WTC11 (cell line): ENCODE measurements at regions not wholly inside any gene's neighbourhood (a gene's known extent, or its start where the extent isn't known, plus 50 kb on each side); places are given as distances from the start of the nearest gene placed in this dataset.

Experiments
- ATAC-seq: fragments of 200-7000 bp; cut with Tn5 transposase; 2 replicates; pipeline ENCODE4 v1.10.0; 2021; ENCODE audit warnings: mild to moderate bottlenecking, moderate library complexity
- CTCF ChIA-PET: fragments of 300-600 bp; sonication (Branson Sonifier 250); formaldehyde crosslinking; loops from one replicate; lab custom pipeline; 2021; ENCODE audit warnings: antibody characterized with exemption; lab: Charles Lee
- POLR2A ChIA-PET: fragments of 350-600 bp; sonication (Branson Sonifier 250); formaldehyde crosslinking; loops from one replicate; lab custom pipeline; 2021; ENCODE audit warnings: antibody characterized with exemption; lab: Charles Lee
- DNase-seq: peaks from one replicate; pipeline ENCODE4 v3.0.0; 2021; ENCODE audit warnings: low spot score
- H3K27ac Mint-ChIP-seq: 2 replicates; pipeline ENCODE4 v1.8.0; 2021; ENCODE audit warnings: mixed read lengths
- H3K27me3 Mint-ChIP-seq: 2 replicates; pipeline ENCODE4 v1.8.0; 2021; ENCODE audit warnings: low read depth, mild to moderate bottlenecking, moderate library complexity, mixed read lengths
- H3K36me3 Mint-ChIP-seq: 2 replicates; pipeline ENCODE4 v1.8.0; 2021; ENCODE audit warnings: mixed read lengths
- H3K4me1 Mint-ChIP-seq: 2 replicates; pipeline ENCODE4 v1.8.0; 2022; ENCODE audit warnings: mixed read lengths
- H3K4me3 Mint-ChIP-seq: 2 replicates; pipeline ENCODE4 v1.8.0; 2021; ENCODE audit warnings: mild to moderate bottlenecking, moderate library complexity, mixed read lengths
- H3K9me3 Mint-ChIP-seq: 2 replicates; pipeline ENCODE4 v1.8.0; 2021; ENCODE audit warnings: mixed read lengths
- ATF1 ChIP-seq: sonication (generic); formaldehyde crosslinking; IDR thresholded peaks from 2 replicates; pipeline ENCODE4 v1.8.1; 2023; ENCODE audit warnings: mild to moderate bottlenecking, moderate library complexity, missing genetic modification reagents
- ESRRA ChIP-seq: sonication (generic); formaldehyde crosslinking; IDR thresholded peaks from 2 replicates; pipeline ENCODE4 v1.8.1; 2022; ENCODE audit warnings: mild to moderate bottlenecking, missing genetic modification reagents, borderline replicate concordance
- ETV6 ChIP-seq: sonication (generic); formaldehyde crosslinking; IDR thresholded peaks from 2 replicates; pipeline ENCODE4 v1.8.1; 2022; ENCODE audit warnings: mild to moderate bottlenecking, missing genetic modification reagents
- GABPB1 ChIP-seq: sonication (generic); formaldehyde crosslinking; IDR thresholded peaks from 2 replicates; pipeline ENCODE4 v1.8.1; 2023; ENCODE audit warnings: mild to moderate bottlenecking, missing genetic modification reagents
- GRHL2 ChIP-seq: fragments of 250-450 bp; sonication (Bioruptor Pico); IDR thresholded peaks from 2 replicates; pipeline ENCODE4 v1.8.0; 2022; ENCODE audit warnings: mild to moderate bottlenecking, moderate library complexity; ENCODE audit not compliant: insufficient replicate concordance, severe bottlenecking
- GTF2I ChIP-seq: fragments of 250-450 bp; sonication (Bioruptor Pico); conservative IDR thresholded peaks from 2 replicates; pipeline ENCODE4 v1.4.0; 2021; ENCODE audit warnings: mild to moderate bottlenecking
- HMGA2 ChIP-seq: fragments of 250-450 bp; sonication (Bioruptor Pico); IDR thresholded peaks from 2 replicates; pipeline ENCODE4 v1.4.0; 2021; ENCODE audit warnings: mild to moderate bottlenecking, moderate library complexity
- MXD4 ChIP-seq: fragments of 250-450 bp; sonication (Bioruptor Pico); IDR thresholded peaks from 2 replicates; pipeline ENCODE4 v1.8.0; 2021; ENCODE audit warnings: mild to moderate bottlenecking, moderate library complexity, borderline replicate concordance
- NR1H2 ChIP-seq: sonication (generic); formaldehyde crosslinking; IDR thresholded peaks from 2 replicates; pipeline ENCODE4 v1.9.0; 2021; ENCODE audit warnings: mild to moderate bottlenecking, moderate library complexity, missing genetic modification reagents
- TCF7 ChIP-seq: sonication (generic); formaldehyde crosslinking; IDR thresholded peaks from 2 replicates; pipeline ENCODE4 v1.8.0; 2022; ENCODE audit warnings: mild to moderate bottlenecking, low read depth, missing genetic modification reagents, moderate library complexity
- TEAD1 ChIP-seq: sonication (generic); formaldehyde crosslinking; IDR thresholded peaks from 2 replicates; pipeline ENCODE4 v1.8.0; 2022; ENCODE audit warnings: mild to moderate bottlenecking, missing genetic modification reagents
- ZNF121 ChIP-seq: sonication (generic); formaldehyde crosslinking; IDR thresholded peaks from 2 replicates; pipeline ENCODE4 v1.8.0; 2023; ENCODE audit warnings: missing genetic modification reagents
- ZNF232 ChIP-seq: sonication (generic); formaldehyde crosslinking; IDR thresholded peaks from 2 replicates; pipeline ENCODE4 v1.8.0; 2022; ENCODE audit warnings: mild to moderate bottlenecking, missing genetic modification reagents
- ZNF396 ChIP-seq: fragments of 250-450 bp; sonication (Bioruptor Pico); IDR thresholded peaks from 2 replicates; pipeline ENCODE4 v1.8.0; 2021; ENCODE audit warnings: mild to moderate bottlenecking, moderate library complexity, borderline replicate concordance
- TF ChIP-seq, protein P1 (sequence below): sonication (generic); formaldehyde crosslinking; conservative IDR thresholded peaks from 2 replicates; pipeline ENCODE4 v1.8.1; 2023; ENCODE audit warnings: mild to moderate bottlenecking, low read depth, missing genetic modification reagents, moderate library complexity
- TF ChIP-seq, protein P2 (sequence below): fragments of 250-450 bp; sonication (Bioruptor Pico); IDR thresholded peaks from 2 replicates; pipeline ENCODE4 v1.8.0; 2021; ENCODE audit warnings: mild to moderate bottlenecking
- TF ChIP-seq, protein P3 (sequence below): sonication (generic); formaldehyde crosslinking; IDR thresholded peaks from 2 replicates; pipeline ENCODE4 v1.8.1; 2023; ENCODE audit warnings: mild to moderate bottlenecking, missing genetic modification reagents, moderate library complexity
- TF ChIP-seq, protein P4 (sequence below): sonication (generic); formaldehyde crosslinking; IDR thresholded peaks from 2 replicates; pipeline ENCODE4 v1.8.1; 2022; ENCODE audit warnings: mild to moderate bottlenecking, moderate library complexity, missing genetic modification reagents
- TF ChIP-seq, protein P5 (sequence below): fragments of 250-450 bp; sonication (Bioruptor Pico); IDR thresholded peaks from 2 replicates; pipeline ENCODE4 v1.9.0; 2021; ENCODE audit warnings: moderate library complexity, mild to moderate bottlenecking, inconsistent platforms, borderline replicate concordance
- TF ChIP-seq, protein P6 (sequence below): sonication (generic); formaldehyde crosslinking; IDR thresholded peaks from 2 replicates; pipeline ENCODE4 v1.8.0; 2022; ENCODE audit warnings: mild to moderate bottlenecking, missing genetic modification reagents
- TF ChIP-seq, protein P7 (sequence below): sonication (generic); formaldehyde crosslinking; IDR thresholded peaks from 2 replicates; pipeline ENCODE4 v1.8.0; 2023; ENCODE audit warnings: mild to moderate bottlenecking, missing genetic modification reagents

DNA sequence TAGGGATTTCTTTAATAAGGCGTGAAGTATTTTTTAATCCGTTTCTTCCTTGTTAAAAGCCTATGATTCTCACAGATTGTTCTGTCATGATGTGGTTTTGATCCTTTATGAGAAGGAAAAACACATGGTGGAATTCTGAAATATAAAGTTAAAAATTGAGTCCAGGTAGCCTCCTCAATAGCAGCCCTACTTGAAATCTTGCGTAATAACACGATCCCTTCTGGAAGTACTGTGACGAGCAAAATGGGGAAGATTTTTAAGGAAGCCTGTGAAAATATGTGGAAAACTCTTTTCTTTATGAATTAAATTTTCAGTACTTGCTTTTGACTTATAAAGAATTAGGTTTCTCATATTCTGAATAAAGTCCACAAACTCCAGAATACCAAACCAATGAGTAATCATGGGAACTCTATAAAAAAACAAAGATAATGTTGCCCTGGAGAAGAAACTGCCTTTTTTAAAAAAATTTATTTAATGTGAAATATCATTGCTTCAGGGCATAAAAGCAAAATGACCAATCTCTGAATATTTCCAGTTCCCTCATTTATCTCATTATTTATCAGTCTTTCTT lies 476.4 kb upstream of the ZEB2 start:
- no peak overlapping the region for H3K27ac Mint-ChIP-seq
- ATAC-seq, result no peak
- H3K4me1 Mint-ChIP-seq, result peaks cover 2% of the 10 kb centered on the region
- H3K36me3 Mint-ChIP-seq, result peaks cover 5% of the 10 kb centered on the region; the same call in 1 of the 2 replicates
- H3K27me3 Mint-ChIP-seq, result no peaks in the 10 kb centered on the region
- peaks cover 13% of the 10 kb centered on the region for H3K9me3 Mint-ChIP-seq
- no peak for TF ChIP-seq ZNF232 (CRISPR knock-in tag)
- TF ChIP-seq TEAD1 (CRISPR knock-in tag), result no peak
- TF ChIP-seq, protein P1, sequence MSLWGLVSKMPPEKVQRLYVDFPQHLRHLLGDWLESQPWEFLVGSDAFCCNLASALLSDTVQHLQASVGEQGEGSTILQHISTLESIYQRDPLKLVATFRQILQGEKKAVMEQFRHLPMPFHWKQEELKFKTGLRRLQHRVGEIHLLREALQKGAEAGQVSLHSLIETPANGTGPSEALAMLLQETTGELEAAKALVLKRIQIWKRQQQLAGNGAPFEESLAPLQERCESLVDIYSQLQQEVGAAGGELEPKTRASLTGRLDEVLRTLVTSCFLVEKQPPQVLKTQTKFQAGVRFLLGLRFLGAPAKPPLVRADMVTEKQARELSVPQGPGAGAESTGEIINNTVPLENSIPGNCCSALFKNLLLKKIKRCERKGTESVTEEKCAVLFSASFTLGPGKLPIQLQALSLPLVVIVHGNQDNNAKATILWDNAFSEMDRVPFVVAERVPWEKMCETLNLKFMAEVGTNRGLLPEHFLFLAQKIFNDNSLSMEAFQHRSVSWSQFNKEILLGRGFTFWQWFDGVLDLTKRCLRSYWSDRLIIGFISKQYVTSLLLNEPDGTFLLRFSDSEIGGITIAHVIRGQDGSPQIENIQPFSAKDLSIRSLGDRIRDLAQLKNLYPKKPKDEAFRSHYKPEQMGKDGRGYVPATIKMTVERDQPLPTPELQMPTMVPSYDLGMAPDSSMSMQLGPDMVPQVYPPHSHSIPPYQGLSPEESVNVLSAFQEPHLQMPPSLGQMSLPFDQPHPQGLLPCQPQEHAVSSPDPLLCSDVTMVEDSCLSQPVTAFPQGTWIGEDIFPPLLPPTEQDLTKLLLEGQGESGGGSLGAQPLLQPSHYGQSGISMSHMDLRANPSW (CRISPR knock-in tag), result no peak
- TF ChIP-seq ZNF396 (CRISPR knock-in tag), result no peak
- TF ChIP-seq, protein P2, sequence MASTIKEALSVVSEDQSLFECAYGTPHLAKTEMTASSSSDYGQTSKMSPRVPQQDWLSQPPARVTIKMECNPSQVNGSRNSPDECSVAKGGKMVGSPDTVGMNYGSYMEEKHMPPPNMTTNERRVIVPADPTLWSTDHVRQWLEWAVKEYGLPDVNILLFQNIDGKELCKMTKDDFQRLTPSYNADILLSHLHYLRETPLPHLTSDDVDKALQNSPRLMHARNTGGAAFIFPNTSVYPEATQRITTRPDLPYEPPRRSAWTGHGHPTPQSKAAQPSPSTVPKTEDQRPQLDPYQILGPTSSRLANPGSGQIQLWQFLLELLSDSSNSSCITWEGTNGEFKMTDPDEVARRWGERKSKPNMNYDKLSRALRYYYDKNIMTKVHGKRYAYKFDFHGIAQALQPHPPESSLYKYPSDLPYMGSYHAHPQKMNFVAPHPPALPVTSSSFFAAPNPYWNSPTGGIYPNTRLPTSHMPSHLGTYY (CRISPR knock-in tag), result no peak
- TF ChIP-seq GRHL2 (CRISPR knock-in tag), result no peak
- TF ChIP-seq, protein P3, sequence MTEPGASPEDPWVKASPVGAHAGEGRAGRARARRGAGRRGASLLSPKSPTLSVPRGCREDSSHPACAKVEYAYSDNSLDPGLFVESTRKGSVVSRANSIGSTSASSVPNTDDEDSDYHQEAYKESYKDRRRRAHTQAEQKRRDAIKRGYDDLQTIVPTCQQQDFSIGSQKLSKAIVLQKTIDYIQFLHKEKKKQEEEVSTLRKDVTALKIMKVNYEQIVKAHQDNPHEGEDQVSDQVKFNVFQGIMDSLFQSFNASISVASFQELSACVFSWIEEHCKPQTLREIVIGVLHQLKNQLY (CRISPR knock-in tag), result no peak
- TF ChIP-seq NR1H2 (CRISPR knock-in tag), result no peak
- no peak for TF ChIP-seq MXD4 (CRISPR knock-in tag)
- TF ChIP-seq TCF7, result no peak
- TF ChIP-seq, all 79 proteins: peak for 0
- ChIA-PET CTCF (interaction anchor here (0.6 kb wide), 1 partner anchor 1032 kb away, joined by 4 read pairs; no protein-coding TSS in a partner anchor), POLR2A (no interaction called here)
- no peak overlapping the region for H3K4me3 Mint-ChIP-seq
- DNase-seq, result no peak

DNA sequence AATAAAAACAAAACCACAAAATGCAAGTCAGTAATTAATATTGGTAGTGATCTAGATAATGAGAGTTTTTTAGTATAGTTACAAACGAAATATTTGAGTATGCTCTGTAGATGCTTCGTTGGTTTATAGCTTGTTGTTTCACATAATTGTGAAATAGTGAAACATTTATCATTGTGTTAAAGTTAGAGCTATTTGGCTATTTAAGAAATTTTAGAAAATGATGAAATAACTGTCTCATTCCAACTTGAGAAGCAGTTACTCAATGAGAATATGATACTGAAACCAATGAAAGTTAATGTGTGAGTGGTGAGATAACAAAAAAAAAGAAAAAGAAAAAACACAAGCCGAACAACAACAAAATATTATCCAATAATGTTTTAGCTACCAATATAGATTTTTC lies 475.6 kb upstream of the ZEB2 start:
- no peak overlapping the region for H3K4me3 Mint-ChIP-seq
- no peak for DNase-seq
- CTCF ChIA-PET, result no interaction called here

More for the DNA sequence above, 475.6 kb upstream of the ZEB2 start:
- H3K4me1 Mint-ChIP-seq, result peaks cover 11% of the 10 kb centered on the region
- peaks cover 7% of the 10 kb centered on the region; the same call in 1 of the 2 replicates for H3K36me3 Mint-ChIP-seq
- ATAC-seq, result no peak
- no peaks in the 10 kb centered on the region for H3K27me3 Mint-ChIP-seq
- POLR2A ChIA-PET, result no interaction called here
- TF ChIP-seq GTF2I (CRISPR knock-in tag) (no peak), ETV6 (CRISPR knock-in tag) (no peak), GABPB1 (CRISPR knock-in tag) (no peak), ZNF121 (CRISPR knock-in tag) (no peak), ATF1 (CRISPR knock-in tag) (no peak), HMGA2 (no peak), ESRRA (no peak)
- TF ChIP-seq, protein P4, sequence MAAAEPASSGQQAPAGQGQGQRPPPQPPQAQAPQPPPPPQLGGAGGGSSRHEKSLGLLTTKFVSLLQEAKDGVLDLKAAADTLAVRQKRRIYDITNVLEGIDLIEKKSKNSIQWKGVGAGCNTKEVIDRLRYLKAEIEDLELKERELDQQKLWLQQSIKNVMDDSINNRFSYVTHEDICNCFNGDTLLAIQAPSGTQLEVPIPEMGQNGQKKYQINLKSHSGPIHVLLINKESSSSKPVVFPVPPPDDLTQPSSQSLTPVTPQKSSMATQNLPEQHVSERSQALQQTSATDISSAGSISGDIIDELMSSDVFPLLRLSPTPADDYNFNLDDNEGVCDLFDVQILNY (CRISPR knock-in tag), result no peak
- TF ChIP-seq, protein P5, sequence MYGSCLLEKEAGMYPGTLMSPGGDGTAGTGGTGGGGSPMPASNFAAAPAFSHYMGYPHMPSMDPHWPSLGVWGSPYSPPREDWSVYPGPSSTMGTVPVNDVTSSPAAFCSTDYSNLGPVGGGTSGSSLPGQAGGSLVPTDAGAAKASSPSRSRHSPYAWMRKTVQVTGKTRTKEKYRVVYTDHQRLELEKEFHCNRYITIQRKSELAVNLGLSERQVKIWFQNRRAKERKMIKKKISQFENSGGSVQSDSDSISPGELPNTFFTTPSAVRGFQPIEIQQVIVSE (CRISPR knock-in tag), result no peak
- TF ChIP-seq, protein P6, sequence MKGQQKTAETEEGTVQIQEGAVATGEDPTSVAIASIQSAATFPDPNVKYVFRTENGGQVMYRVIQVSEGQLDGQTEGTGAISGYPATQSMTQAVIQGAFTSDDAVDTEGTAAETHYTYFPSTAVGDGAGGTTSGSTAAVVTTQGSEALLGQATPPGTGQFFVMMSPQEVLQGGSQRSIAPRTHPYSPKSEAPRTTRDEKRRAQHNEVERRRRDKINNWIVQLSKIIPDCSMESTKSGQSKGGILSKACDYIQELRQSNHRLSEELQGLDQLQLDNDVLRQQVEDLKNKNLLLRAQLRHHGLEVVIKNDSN (CRISPR knock-in tag), result no peak
- TF ChIP-seq, protein P7, sequence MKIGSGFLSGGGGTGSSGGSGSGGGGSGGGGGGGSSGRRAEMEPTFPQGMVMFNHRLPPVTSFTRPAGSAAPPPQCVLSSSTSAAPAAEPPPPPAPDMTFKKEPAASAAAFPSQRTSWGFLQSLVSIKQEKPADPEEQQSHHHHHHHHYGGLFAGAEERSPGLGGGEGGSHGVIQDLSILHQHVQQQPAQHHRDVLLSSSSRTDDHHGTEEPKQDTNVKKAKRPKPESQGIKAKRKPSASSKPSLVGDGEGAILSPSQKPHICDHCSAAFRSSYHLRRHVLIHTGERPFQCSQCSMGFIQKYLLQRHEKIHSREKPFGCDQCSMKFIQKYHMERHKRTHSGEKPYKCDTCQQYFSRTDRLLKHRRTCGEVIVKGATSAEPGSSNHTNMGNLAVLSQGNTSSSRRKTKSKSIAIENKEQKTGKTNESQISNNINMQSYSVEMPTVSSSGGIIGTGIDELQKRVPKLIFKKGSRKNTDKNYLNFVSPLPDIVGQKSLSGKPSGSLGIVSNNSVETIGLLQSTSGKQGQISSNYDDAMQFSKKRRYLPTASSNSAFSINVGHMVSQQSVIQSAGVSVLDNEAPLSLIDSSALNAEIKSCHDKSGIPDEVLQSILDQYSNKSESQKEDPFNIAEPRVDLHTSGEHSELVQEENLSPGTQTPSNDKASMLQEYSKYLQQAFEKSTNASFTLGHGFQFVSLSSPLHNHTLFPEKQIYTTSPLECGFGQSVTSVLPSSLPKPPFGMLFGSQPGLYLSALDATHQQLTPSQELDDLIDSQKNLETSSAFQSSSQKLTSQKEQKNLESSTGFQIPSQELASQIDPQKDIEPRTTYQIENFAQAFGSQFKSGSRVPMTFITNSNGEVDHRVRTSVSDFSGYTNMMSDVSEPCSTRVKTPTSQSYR, result no peak
- H3K27ac Mint-ChIP-seq, result no peak overlapping the region
- H3K9me3 Mint-ChIP-seq, result peaks cover 15% of the 10 kb centered on the region
